Choroid plexus epithelial cell (primary cell): ENCODE measurements at regions not wholly inside any gene's neighbourhood (a gene's known extent, or its start where the extent isn't known, plus 50 kb on each side); places are given as distances from the start of the nearest gene placed in this dataset.

ENCODE experiments used
- DNase-seq: peaks from one replicate; pipeline ENCODE4 v3.0.0-alpha.2; 2010; ENCODE audit warnings: low read depth
- H3K4me3 ChIP-seq: 2 replicates; pipeline ENCODE4 v1.5.1; 2011; ENCODE audit warnings: low read depth, mild to moderate bottlenecking, control low read depth, low read length, moderate library complexity
- CTCF ChIP-seq: conservative IDR thresholded peaks from 2 replicates; pipeline ENCODE4 v1.5.1; 2011; ENCODE audit warnings: low read depth, mild to moderate bottlenecking, control low read depth, inconsistent platforms, low read length, moderate library complexity

DNA sequence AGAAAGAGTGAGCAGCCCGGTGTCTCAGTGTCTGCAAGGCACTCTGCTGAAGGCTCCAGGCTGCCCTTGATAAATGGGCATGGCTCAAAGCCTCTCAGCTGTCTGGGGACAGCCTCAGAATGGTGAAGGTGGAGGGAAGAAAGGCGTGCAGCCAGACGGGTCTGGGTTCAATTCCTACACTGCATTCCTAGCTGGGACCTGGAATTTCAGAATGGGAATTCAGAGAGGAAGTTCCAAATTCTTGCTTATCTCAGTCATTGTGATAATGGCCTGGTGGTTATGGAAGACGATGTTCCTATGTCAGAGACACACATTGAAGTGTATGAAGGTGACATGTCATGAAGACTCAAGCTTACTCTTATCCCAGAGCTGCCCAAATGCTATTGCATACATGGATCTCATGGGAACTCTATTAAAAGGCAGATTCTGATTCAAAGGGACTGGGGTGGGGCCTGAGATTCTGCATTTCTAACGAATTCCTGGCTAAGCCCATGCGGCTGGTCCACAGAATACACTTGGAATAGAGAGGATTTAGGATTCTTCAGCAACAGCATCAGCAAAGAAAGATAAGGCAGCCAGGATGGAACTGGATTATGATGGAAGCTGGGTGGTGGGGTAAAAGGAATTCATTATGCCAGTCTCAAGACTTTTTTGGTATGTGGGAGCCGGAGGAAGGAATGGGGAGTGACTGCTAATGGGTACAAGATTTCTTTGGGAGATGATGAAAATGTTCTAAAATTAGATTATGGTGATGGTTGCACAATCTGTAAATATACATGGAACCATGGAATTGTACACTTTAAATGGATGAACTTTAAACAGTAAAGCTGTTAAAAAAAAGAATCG, 82.6 kb upstream of the ZMIZ1 start:
- no peak for TF ChIP-seq CTCF
- no peak for DNase-seq
- no peak overlapping the region for H3K4me3 ChIP-seq

DNA sequence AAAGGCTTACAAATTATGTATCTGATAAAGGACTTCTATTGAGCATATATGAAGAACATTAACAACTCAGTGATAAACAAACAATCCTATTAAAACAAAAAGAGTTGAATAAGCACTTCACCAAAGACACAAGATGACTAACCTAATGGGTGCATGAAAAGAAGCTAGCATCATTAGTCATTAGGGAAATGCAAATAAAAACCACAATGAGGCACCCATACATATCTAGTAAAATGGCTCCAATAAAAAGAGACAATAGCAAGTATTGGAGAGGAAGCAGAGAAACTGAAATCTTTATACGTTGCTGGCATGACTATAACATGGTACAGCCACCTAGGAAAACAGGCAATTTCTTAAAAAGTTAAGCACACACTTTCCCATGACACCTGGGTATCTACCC, 77.6 kb upstream of the ZMIZ1 start:
- DNase-seq: no peak
- no peak for TF ChIP-seq CTCF

DNA sequence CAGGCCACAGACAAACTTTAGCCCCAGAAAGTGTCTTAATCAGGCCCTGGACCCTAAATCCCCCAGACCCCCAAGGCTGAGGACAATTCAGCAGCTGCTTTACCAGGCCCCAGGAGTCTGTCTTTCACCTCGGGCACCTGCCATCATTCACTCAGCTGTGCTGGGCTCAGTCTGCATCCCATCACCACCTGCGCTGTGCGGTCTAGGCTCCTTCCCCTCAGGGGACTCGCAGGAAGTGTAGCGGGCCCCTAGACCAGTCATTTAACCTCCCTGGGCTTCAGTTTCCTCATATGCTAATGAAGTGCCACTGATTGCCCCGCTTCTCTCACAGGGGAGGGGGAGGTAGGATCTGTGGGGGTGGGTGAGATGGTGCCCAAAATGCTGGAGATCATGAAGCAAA, 76.4 kb upstream of the ZMIZ1 start:
- H3K4me3 ChIP-seq: no peak overlapping the region
- TF ChIP-seq CTCF: no peak
- DNase-seq: no peak

More for the DNA sequence above, 77.6 kb upstream of the ZMIZ1 start:
- H3K4me3 ChIP-seq: no peak overlapping the region

DNA sequence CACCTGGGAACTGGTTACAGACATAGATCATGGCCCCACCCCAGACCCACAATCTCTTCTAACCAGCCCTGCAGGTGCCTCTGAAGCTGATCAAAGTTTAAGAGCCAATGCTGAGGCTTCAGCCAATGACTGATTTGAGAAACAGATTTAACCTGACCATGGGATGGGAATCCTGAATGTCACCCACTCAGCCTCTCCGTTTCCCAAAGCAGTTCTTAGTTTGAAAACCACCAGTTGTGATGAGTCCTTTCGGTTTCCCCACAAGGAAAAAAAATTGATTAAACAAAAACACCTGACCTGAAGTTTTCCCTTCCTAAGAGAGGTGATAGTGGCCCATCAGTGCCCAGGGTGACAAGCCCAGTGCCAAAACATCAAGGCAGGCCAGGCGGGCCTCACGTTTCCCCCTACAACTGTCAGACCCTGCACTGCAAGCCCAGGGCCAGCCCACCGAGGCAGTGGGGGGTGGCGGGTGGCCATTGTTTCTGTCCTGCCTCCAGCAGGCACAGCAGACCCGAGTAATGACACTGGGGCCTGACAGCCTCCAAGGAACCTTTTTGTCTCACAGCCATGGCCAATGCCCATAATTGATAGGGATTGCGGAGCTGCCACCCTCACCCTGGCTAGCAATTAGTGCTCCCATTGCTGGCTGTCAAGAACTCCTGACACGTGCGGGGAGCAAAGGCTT, 75.4 kb upstream of the ZMIZ1 start:
- H3K4me3 ChIP-seq: no peak overlapping the region
- DNase-seq: no peak
- no peak for TF ChIP-seq CTCF

GRCh38 chr10:78995987-78996791, 72.6 kb upstream of the ZMIZ1 start:
- no peak for DNase-seq
- H3K4me3 ChIP-seq: no peak overlapping the region
- no peak for TF ChIP-seq CTCF

GRCh38 chr10:78996792-78997129, 72.0 kb upstream of the ZMIZ1 start:
- TF ChIP-seq CTCF: no peak
- no peak for DNase-seq
- H3K4me3 ChIP-seq: no peak overlapping the region
